Gastroesophageal sphincter (tissue), 4 donors: ENCODE measurements at regions not wholly inside any gene's neighbourhood (a gene's known extent, or its start where the extent isn't known, plus 50 kb on each side); places are given as distances from the start of the nearest gene placed in this dataset.
"Not testable (repeated sequence)": the region's sequence is repeated elsewhere in the genome, so short reads cannot be mapped to it uniquely, and the experiment has no call there.

Experiments used
- ATAC-seq: fragments of 150-250 bp; one replicate; pipeline ENCODE4 v1.9.1; 2016; ENCODE audit warnings: mild to moderate bottlenecking, moderate library complexity
- H3K27ac ChIP-seq, 4 donors: fragments of 200-600 bp; sonication (generic) in 3 of 4; 1 replicate in 3 of 4; 2 replicates in 1 of 4; pipeline ENCODE4 v1.5.1; 2016 to 2019
- H3K27me3 ChIP-seq: fragments of 200-600 bp; sonication (generic); one replicate; pipeline ENCODE4 v1.5.1; 2019
- H3K36me3 ChIP-seq, 2 donors: fragments of 200-600 bp; sonication (generic); one replicate each; pipeline ENCODE4 v1.5.1; 2019; ENCODE audit warnings: control low read depth in 1 of 2
- H3K4me1 ChIP-seq, 3 donors: fragments of 200-600 bp; sonication (generic); 1 replicate in 2 of 3; 2 replicates in 1 of 3; pipeline ENCODE4 v1.5.1; 2016 to 2019; ENCODE audit warnings: control low read depth in 2 of 3
- H3K4me3 ChIP-seq, 2 donors: fragments of 200-600 bp; sonication (generic); one replicate each; pipeline ENCODE4 v1.5.1; 2019; ENCODE audit warnings: mild to moderate bottlenecking in 1 of 2, moderate library complexity in 1 of 2
- H3K9me3 ChIP-seq, 3 donors: fragments of 200-600 bp; sonication (generic); one replicate each; pipeline ENCODE4 v1.5.1; 2017 to 2019; ENCODE audit warnings: control low read depth in 2 of 3
- EP300 ChIP-seq: sonication (generic); formaldehyde crosslinking; IDR thresholded peaks from one replicate; pipeline ENCODE4 v1.6.1; 2017; ENCODE audit warnings: antibody characterized with exemption, mild to moderate bottlenecking
- POLR2A ChIP-seq, 2 donors: fragments of 450-650 bp; IDR thresholded peaks; one replicate each; pipeline ENCODE4 v1.6.1; 2017; ENCODE audit warnings: antibody characterized with exemption in 2 of 2, mild to moderate bottlenecking in 2 of 2, moderate library complexity in 1 of 2
- POLR2AphosphoS5 ChIP-seq: sonication (generic); formaldehyde crosslinking; IDR thresholded peaks from one replicate; pipeline ENCODE4 v1.6.1; 2017; ENCODE audit warnings: antibody characterized with exemption
- WGBS, 2 donors: methylation state at CpG; one replicate each; pipeline ENCODE4 v1.1.5; 2018; ENCODE audit warnings: low coverage in 1 of 2; 5-methylcytosine and 5-hydroxymethylcytosine counted together
- TF ChIP-seq, protein P1 (sequence below), 4 experiments: fragments of 200-600 bp in 2 of 4; fragments of 450-650 bp in 2 of 4; sonication (generic) in 1 of 4; IDR thresholded peaks; one replicate each; pipeline ENCODE4 v1.5.1; 2017 to 2019; ENCODE audit warnings: antibody characterized with exemption in 4 of 4, mild to moderate bottlenecking in 2 of 4, moderate library complexity in 2 of 4

DNA sequence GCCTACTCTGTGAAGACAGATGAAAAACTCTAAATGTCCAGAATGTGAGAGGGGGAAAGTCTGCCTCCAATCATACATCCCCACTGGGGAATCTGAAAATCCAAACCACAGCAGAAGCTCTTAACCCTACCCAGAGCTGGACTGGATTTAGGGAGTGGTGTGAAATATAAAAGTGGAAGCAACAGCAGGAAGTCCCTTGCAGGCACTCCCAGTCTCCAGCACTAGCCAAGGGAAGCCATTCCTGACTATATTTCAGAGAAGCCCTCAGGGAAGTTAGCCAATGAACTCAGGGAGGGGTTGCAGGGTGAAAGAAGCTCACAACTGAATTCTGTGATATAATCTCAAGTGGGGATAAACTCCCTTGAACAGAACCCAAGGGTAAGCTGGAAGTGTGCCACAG lies 51.5 kb downstream of the CRPPA start:
- H3K9me3 ChIP-seq, result peaks cover 0 to 25% (median 0%) of the 10 kb centered on the region in 3 donors
- H3K27ac ChIP-seq, result no peak overlapping the region
- H3K36me3 ChIP-seq, result peaks cover 0 to 39% of the 10 kb centered on the region in 2 donors
- TF ChIP-seq POLR2AphosphoS5, result no peak
- no peak for TF ChIP-seq POLR2A (IDR thresholded peaks at IDR 0.05)
- TF ChIP-seq EP300, result no peak
- H3K4me3 ChIP-seq, result no peak overlapping the region
- H3K27me3 ChIP-seq, result no peaks in the 10 kb centered on the region
- H3K4me1 ChIP-seq, result no peaks in the 10 kb centered on the region
- no peak for ATAC-seq

DNA sequence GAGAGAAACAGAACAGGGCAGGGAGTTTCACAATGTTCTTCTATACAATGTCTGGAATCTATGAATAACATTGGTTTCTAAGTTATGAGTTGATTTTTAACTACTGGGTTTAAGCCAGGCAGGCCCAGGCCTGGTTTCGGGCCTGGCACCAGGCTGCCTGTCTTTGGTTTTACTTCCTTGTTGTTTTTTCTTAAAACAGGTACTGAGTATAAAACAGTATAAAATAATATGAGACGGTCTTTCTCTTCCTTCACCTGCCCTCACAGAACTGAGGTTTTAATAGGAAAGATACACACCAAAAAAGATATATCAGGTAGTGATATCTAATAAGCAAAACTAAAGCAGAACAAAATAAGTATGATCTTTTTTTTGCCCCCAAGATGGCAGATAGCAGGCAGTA lies 52.0 kb downstream of the CRPPA start:
- not testable (repeated sequence) for ATAC-seq, H3K4me3 ChIP-seq, H3K27ac ChIP-seq, H3K27me3 ChIP-seq, H3K4me1 ChIP-seq
- peaks cover 0 to 25% (median 0%) of the 10 kb centered on the region in 3 donors for H3K9me3 ChIP-seq
- H3K36me3 ChIP-seq, result peaks cover 0 to 34% of the 10 kb centered on the region in 2 donors
- WGBS, 2 donors, result 100% methylated on average over 1 to 2 of the region's 2 CpGs

DNA sequence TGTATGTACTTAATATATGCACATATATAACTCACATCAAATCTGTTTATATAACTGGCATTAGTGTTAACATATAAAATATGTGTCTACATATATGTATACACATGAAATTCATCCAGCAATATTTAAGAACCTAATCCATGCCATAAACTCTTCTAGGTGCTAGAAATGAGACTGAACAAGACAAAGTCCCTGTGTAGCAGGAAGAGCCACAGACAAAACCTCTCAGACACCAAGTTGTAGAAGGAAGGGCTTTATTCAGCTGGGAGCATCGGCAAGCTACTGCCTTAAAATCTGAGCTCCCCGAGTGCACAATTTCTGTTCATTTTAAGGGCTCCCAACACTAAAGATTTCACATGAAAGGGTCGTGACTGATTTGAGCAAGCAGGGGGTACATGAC lies 52.5 kb downstream of the CRPPA start:
- no peak for ATAC-seq
- H3K27me3 ChIP-seq, result no peaks in the 10 kb centered on the region
- H3K4me1 ChIP-seq, result no peaks in the 10 kb centered on the region
- H3K36me3 ChIP-seq, result peaks cover 0 to 31% of the 10 kb centered on the region in 2 donors
- TF ChIP-seq EP300 (no peak), POLR2AphosphoS5 (no peak), POLR2A (IDR thresholded peaks at IDR 0.05) (no peak)
- TF ChIP-seq, protein P1, sequence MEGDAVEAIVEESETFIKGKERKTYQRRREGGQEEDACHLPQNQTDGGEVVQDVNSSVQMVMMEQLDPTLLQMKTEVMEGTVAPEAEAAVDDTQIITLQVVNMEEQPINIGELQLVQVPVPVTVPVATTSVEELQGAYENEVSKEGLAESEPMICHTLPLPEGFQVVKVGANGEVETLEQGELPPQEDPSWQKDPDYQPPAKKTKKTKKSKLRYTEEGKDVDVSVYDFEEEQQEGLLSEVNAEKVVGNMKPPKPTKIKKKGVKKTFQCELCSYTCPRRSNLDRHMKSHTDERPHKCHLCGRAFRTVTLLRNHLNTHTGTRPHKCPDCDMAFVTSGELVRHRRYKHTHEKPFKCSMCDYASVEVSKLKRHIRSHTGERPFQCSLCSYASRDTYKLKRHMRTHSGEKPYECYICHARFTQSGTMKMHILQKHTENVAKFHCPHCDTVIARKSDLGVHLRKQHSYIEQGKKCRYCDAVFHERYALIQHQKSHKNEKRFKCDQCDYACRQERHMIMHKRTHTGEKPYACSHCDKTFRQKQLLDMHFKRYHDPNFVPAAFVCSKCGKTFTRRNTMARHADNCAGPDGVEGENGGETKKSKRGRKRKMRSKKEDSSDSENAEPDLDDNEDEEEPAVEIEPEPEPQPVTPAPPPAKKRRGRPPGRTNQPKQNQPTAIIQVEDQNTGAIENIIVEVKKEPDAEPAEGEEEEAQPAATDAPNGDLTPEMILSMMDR (IDR thresholded peaks at IDR 0.05), result no peak
- H3K9me3 ChIP-seq, result peaks cover 0 to 25% (median 0%) of the 10 kb centered on the region in 3 donors
- 73 to 100% methylated on average over 1 to 2 of the region's 3 CpGs for WGBS, 2 donors
- no peak overlapping the region for H3K27ac ChIP-seq
- no peak overlapping the region for H3K4me3 ChIP-seq

DNA sequence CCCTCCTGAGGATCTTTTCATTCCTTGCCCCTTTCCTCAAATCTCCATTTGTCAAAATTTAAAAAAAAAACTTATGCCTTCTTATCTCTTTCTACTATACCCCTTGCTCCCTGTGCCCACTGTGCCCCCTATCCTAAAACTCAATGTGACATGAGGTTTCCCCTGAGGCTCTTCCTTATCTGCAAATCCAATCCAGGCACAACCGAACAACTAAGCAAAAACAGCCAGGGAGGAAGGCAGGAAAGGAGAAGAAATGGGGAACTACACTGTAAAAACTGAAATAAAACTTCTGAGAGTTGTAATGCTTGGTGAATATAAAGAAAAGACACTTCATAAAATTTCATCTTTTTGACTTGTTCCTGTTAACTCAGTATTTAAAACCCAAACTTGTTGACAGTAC lies 54.2 kb downstream of the CRPPA start:
- ATAC-seq, result no peak
- TF ChIP-seq EP300 (no peak), POLR2A (IDR thresholded peaks at IDR 0.05) (no peak)
- TF ChIP-seq, protein P1 (IDR thresholded peaks at IDR 0.05), result no peak
- H3K36me3 ChIP-seq, result peaks cover 0 to 19% of the 10 kb centered on the region in 2 donors
- no peaks in the 10 kb centered on the region for H3K27me3 ChIP-seq
- H3K9me3 ChIP-seq, result peaks cover 0 to 15% (median 0%) of the 10 kb centered on the region in 3 donors
- no peak overlapping the region for H3K4me3 ChIP-seq
- H3K4me1 ChIP-seq, result no peaks in the 10 kb centered on the region
- H3K27ac ChIP-seq, result no peak overlapping the region
- 50% methylated on average over 1 of the region's 1 CpG; no CpG with 5 or more reads in 1 of the 2 donors for WGBS, 2 donors

DNA sequence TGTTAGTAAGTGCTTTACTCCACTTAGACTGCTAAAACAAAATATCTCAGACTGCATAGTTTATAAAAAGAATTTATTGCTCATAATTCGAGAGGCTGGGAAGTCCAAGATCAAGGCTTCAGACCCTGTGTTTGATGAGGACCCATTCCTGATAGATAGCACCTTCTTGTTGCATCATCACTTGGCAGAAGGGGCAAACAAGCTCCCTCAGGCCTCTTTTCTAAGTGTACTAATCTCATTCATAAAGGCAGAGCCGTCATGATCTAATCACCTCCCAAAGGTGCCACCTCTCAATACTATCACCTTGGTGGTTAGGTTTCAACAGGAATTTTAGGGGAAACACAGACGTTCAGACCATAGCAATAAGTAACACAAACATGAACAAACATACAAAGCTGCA lies 55.4 kb downstream of the CRPPA start:
- peaks cover 0 to 10% (median 0%) of the 10 kb centered on the region in 3 donors for H3K9me3 ChIP-seq
- no peak for ATAC-seq
- H3K27me3 ChIP-seq, result no peaks in the 10 kb centered on the region
- H3K27ac ChIP-seq, result no peak overlapping the region
- peaks cover 0 to 14% of the 10 kb centered on the region in 2 donors for H3K36me3 ChIP-seq
- no peaks in the 10 kb centered on the region for H3K4me1 ChIP-seq
- 80 to 92% methylated on average over 1 to 3 of the region's 3 CpGs for WGBS, 2 donors
- no peak overlapping the region for H3K4me3 ChIP-seq
- no peak for TF ChIP-seq POLR2AphosphoS5
- no peak for TF ChIP-seq POLR2A (IDR thresholded peaks at IDR 0.05)
- TF ChIP-seq EP300, result no peak
- TF ChIP-seq, protein P1 (IDR thresholded peaks at IDR 0.05), result no peak

DNA sequence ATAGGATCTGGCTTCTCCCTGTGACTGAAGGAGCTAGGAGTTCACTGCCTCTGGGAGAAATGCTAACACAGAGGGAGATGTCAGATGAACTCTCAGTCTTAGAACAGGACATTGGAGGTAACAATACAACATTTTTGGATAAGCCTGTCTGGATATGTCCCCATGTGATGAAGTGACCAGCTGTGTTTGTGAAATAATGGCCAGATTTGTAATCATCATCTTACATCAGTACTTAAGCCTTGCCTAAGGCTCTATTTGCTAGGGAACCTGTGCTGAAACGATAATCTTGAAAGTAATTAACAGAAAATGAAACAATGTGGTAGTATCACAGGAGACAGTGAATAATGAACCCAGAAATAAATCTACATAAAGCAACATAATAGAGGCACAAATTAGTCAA lies 56.2 kb downstream of the CRPPA start:
- TF ChIP-seq POLR2A (IDR thresholded peaks at IDR 0.05) (no peak), POLR2AphosphoS5 (no peak), EP300 (no peak)
- TF ChIP-seq, protein P1 (IDR thresholded peaks at IDR 0.05), result no peak
- no peak for ATAC-seq
- 30 to 43% methylated on average over 1 of the region's 1 CpG for WGBS, 2 donors

More for the DNA sequence above, 56.2 kb downstream of the CRPPA start:
- no peak overlapping the region for H3K27ac ChIP-seq
- H3K27me3 ChIP-seq, result no peaks in the 10 kb centered on the region
- no peak overlapping the region for H3K4me3 ChIP-seq
- peaks cover 0 to 5% (median 0%) of the 10 kb centered on the region in 3 donors for H3K9me3 ChIP-seq
- H3K4me1 ChIP-seq, result no peaks in the 10 kb centered on the region
- H3K36me3 ChIP-seq, result peaks cover 0 to 8% of the 10 kb centered on the region in 2 donors
